Medulla oblongata (tissue), 1 donor: ENCODE measurements at regions not wholly inside any gene's neighbourhood (a gene's known extent, or its start where the extent isn't known, plus 50 kb on each side); places are given as distances from the start of the nearest gene placed in this dataset.

Source experiments
- DNase-seq: peaks from one replicate; pipeline ENCODE4 v3.0.0-alpha.2; 2015; ENCODE audit errors: extremely low spot score

DNA sequence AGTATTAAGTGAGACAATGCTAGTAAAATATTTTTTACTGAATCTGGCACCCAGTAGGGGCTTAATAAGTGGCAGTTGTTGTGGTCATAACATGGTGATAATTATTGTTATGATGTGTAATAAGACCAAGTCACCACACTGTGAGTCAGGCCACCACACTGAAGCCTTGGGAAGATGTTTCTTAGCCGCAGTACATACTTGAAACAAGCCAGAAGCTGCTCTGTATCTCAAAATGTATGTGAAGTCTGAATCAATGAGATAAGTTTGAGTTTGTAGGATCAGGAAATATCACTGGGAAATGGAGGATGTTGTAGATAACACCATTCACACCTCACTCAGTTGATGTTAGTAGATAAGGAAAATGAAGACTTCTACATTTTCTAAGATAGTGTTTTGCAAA is 51.3 kb upstream of the PTPN3 start:
- no peak for DNase-seq

DNA sequence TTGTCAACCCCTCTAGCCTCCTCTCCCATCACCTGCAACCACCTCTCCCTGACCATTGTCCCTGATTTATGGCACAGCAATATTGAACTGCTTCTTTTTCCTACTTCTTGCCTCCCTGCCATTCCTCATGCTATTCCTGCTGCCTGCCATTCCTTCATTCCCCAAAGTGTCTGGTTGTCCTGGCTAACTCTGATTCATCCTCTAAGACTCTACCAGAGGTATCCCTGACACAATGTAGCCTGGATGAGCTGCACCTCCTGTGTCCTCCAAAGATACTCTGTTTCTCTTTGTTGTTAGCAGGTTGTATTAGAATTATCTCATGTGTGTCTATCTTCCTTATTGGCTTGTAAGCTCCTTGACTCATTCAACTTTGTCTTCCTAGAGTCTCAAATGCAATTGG is 53.5 kb upstream of the PTPN3 start:
- DNase-seq: no peak

DNA sequence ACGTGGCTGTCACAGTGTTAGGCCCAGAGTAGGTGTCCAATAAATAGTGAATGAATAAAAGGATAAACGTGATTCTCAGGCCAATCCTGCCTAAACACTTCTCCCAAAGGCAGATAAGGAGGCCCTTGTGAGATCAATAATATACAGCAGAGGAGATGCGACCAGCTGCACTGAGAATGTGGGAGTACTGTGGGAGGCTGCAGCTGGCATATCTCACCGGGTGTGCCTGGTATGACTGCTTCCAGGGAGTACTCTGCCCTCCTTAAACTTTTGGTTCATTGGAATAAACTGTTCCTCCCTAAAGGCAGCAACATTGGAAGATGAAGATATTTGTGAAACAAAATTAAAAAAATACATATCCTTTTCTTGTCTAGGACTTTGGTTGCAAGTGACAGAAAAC is 57.1 kb upstream of the PTPN3 start:
- DNase-seq: no peak

DNA sequence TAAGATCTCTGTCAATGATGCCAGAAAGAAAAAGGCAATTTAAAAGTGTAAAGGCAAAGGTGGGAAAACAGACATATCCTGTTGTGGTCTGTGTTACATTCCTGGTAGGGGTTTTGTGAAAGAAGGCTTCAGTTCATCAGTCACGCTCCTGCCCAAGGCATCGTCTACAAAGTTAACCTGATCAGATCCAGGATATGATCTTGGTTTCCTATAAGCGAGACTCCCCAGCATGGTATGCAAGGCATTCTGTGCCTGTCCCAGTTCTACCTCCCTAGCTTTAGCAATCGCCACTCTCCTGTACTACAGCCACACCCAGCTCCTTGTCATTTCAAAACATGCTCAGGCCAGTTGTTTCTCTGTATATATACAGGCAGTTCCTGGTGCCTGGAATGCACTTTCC is 58.0 kb upstream of the PTPN3 start:
- no peak for DNase-seq

DNA sequence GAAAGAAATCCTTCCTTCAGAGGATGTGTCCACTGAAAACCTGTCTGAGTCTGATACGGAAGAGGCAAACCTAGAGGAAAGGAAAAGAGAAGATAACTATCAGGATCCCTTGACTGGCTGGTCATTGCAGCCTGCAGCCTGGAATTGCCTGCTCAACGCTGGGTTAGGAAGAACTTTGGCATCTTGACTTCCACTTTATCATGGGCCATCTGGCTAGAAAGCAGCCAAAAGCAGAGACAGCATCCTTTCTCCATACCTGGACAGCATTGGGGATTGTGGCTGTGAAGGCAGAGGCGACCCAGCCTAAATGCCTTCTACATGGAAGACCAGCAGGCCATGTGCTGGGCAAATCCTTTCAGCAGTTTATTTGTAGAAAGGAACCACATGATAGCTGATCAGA is 58.7 kb upstream of the PTPN3 start:
- DNase-seq: no peak

DNA sequence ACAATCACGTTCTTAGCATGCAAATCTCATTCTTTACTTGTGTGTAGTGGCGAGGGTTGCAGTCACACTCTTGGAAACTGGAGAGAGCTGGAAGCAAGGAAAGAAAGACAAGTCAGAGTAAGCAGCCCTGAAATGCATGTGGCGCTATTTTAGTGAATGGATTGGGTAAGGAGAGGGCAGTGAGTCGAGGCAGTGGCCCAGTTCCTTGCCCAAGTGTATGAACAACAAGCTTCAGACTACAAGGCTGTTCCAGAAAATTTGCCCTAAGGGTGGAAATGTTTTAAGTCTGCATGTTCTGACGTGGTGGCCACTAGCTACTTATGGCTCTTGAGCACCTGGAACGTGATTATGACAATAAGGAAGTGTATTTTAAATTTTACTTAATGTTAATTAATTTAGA is 59.4 kb upstream of the PTPN3 start:
- no peak for DNase-seq

DNA sequence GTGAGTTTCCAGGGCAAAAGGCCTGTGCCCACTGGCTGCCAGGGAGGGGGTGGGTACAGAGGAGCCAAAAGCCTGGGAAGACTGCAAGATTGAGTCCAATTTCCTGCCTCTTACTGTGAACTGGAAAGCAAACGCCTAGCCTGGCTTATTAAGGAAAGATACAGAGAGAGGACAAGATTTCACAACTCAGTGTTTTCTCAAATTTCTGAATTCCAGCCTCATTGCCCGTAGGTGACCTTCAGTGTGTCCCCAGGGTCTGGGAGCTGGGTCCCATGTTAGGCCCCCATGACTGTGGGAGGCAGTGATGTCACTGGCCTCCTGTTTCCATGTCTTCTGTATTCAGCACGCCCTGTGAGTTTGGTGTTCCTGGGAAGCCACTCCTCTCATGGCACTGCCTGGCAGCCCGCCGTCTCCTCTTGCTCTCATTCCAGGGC is 60.6 kb upstream of the PTPN3 start:
- no peak for DNase-seq

DNA sequence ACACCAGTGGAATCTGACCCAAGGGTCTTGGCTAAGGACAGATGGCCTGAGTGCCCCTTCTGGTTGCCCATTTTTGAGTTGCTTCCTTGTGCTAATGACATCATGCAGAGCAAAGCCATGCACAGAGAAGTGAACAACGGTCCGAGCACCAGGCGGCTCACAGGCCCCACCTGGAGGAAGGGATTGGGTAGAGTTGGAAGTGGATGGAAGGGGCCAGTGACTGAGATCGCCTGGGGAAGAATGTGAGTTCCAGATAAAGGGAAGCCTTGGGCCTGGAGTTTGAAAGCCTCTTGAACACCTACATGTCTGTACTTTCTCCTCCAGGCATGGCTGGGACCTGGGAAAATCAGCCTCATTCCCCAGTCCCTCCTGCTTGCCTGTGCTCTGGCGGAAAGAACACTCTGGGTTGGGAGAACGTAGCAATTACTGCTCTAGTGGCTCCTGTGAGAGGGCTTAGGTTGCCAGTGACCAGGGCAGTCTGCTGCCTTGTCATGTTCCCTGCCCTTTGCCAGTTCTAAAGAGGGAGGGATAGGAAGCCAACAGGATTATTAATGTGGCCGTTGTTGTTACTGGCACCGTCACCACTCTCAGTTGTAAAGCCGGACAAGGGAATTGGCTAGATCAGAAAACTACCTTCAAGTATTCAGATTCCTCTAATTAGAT is 62.5 kb upstream of the PTPN3 start:
- DNase-seq: no peak

DNA sequence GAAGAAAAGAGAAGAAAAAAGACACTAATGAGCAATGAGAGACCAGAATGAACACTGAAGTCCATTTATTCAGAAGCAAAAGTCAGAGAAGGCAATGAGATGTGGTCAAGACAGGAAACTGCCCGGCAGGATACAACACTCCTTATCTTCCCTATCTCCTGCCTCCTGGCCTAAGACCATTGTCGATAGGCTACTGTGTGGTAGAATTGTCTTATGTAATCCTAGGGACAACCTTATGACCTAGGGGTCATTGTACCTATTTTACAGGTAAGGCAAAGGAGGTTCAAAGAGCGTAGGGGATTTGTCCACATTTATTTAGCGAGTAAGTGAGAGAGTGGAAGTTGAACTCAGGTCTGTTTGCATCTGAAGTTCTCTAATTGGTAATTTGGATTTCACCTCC is 63.0 kb upstream of the PTPN3 start:
- no peak for DNase-seq

DNA sequence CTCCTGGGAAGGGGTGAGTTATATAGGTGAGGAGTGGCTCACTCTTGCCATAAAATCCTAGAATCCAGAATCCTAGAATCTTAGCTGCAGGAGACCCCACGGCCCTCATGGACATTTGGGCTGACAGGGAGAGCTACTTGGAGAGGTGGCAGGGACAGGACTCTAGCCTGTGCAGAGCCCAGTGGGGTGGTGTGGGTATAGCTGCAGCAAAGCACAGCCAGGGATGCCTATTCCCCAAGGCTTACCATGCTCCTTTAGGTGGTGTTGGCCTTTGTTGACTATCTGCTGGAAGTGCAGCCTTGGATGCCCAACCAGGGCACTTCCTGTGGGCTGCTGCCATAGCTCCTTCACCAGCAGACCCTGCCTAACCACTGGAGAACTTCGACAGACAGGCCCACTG is 70.0 kb upstream of the PTPN3 start:
- DNase-seq: no peak

DNA sequence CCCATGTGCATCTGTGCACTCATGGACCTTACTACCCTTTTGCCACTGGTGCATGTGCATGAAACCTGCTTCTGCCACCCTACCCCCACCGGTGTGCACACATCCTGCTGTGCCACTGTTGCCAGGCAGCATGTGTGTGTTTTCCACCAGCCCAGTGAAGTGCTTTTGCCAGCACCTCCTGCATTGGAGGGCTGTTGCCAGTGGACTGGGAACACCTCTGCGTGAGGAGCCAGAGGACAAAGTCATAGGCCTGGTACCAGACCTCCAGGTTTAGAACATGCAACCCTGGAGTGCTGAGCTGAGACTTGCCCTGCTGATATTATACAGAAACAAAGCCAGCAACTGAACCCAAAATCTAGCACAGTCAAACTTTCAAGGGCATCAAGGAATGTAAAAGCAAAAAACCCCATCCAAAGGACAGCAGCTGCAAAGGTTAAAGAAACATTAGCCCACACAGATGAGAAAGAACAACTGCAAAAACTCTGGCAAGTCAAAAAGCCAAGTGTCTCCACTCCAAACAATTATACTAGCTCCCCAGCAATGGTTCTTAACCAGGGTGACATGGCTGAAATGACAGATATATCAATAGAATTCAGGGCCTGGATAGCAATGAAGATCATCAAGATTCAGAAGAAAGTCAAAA is 70.6 kb upstream of the PTPN3 start:
- DNase-seq: no peak

DNA sequence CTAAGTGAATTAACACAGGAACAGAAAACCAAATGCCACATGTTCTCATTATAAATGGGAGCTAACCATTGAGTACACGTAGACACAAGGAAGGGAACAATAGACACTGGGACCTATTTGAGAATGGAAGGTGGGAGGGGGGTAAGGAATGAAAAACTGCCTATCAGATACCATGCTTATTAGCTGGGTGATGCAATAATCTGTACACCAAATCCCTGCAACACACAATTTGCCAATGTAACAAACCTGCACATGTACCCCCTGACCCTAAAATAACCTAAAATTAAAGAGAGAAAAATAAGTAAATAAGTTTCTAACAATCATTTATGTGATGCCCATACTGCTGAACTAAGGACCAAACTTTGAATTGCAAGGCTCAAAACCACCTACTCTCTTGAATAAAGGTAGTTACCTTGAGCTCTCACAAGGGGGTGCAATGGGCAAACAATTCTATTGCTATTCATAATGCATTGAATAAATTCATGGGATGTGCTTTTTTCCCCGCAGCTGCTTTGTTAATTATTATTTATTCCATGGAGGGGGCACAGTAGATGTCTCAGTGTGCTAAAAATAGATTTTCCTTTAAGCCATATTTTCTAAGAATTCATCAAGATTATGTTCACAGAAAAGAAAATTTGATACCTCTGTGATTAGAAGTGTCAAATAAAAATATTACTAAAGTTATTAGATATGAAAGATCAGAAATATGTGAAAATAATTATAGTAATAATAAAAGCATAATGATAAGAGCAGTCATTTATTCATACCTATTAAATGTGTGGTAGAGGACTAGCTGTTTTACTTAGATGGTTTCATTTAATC is 76.2 kb upstream of the PTPN3 start:
- DNase-seq: peak; percentile 76

DNA sequence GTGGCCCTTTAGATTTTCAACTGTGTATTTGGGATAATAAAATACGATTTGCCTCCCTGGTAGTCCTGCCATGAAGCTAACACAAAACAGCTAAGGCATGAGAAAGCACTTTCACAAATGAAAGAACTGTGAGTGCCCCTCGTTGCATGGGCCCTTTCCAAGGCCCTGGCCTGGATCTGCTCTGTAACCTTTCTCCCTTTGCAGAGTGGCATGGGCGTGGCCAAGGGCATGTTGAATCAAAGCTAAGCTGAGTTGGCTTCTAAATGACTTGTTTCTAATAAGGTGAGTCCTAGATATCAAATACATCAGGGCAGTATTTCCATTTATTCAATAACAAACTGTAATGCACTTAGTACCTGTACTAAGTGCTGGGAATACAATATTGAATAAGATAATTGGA is 78.7 kb upstream of the PTPN3 start:
- no peak for DNase-seq

DNA sequence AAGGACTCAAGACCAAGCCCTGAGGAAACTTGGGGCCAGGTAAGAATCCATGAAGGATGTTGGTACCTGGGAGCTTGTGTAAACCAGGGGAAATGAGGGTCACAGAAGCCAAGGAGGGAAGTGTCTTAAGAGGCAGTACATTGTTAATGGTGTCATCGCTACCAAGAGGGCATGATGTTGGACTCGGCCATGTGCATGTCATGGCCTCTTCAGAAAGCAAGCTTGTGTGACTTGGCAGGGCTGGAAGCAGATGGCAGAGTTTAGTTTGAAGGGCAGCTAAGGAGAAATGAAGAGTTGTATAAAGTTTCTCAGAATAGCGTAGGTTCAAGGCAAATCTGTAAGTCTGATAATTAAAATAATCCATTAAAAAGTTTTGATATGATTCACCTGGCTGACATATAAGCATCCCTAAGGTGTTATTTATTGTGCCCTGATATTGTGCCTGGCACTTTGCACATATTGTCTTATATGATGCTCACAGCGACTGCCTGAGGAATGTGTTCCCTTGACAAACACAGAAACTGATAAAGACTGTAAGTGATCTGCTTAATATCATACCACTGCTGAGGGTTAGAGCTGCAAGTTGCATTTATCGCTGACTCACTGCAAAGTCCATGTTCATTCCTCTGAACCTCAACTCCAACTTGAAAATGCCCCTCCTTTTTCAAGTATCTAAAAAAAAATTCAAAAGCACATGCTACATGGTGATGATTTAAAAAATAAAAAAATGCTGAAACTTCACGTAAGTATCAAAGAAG is 81.3 kb upstream of the PTPN3 start:
- DNase-seq: no peak

DNA sequence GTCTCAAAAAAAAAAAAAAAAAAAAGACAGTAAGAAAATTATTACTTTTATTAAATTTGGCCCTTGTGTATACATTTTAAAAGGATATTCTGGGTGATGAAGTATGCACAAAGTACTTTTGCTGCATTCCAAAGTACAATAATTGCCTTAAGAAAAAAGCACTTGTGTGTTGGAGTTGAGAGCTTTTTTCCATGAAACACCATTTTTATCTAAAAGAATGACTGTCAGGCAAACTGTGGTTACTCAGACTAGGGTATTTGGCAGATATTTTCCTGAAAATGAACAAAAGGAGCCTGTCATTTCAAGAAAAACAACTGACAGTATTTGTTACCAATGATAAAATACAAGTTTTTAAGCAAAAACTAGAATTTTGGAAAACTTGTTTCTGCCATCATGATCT is 84.3 kb upstream of the PTPN3 start:
- DNase-seq: no peak

DNA sequence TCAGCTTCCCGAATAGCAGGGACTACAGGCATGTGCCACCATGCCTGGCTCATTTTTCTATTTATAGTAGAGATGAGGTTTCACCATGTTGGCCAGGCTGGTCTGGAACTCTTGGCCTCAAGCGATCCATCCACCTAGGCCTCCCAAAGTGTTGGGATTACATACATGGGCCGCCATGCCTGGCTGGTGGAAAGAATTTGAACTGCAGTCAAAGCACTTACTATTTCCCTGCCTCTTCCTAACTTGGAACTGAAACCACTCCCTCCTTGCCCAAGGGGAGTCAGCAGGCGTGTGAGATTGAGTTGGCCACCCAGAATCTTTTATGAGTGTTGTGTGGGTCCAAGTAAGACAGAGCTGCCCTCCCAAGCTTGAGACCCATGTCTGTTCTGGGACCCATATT is 86.1 kb upstream of the PTPN3 start:
- DNase-seq: no peak

DNA sequence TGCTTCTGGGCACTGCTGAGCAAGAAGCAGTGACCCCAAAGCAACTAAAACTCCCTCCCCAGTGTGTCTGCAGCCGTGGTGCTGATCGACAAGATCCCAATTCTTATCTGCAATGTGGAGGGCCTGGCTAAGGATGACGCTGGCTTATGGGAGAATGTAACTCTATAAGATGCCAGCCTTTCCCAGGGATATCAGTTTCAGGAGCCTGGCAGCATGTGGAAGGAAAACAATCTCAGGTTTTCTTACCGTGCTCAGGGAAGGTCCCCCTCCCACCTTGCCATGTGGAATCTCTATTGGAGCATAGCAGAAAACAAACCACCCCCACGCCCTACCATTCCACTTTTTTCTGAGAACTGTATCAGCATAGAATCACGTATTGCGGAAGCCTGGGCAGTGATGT is 87.7 kb upstream of the PTPN3 start:
- DNase-seq: no peak

DNA sequence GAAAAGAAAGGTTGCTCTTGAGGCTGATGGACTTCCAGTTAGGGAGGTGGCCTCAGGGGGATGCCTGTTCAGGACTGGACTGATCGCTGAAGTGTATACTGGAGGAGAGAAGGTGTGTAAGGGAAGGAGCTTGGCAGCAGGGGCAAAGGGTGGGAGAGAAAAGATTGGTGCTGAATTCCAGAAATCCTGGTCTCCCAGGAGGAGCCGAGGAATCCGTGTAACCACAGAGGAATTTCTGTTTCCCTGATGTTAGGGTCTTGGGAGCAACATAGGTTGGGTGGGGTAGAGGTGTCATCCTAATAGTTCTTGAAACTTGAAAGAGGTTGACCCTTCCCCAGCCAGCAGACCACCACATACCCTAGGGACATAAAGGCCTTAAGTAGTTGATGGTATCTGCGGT is 88.9 kb upstream of the PTPN3 start:
- DNase-seq: no peak

DNA sequence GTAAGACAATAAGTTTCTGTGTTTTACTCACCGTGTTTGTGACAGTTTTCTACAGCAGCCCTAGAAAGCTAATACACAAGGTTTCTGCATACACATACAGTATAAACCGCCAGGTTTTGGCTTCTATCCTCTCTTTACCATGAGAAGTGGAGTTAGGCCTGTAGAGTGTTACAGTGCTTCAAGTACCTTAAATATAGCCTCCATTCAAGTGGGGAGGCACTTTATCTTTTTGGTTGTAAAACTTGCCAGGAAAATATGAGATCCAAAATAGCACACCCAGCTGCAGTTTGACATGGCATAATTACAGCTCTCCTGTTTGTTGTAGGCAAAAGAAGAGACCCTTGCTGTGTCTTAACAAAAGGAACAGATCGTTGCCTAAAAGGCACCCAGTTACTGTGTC is 90.3 kb upstream of the PTPN3 start:
- DNase-seq: no peak

DNA sequence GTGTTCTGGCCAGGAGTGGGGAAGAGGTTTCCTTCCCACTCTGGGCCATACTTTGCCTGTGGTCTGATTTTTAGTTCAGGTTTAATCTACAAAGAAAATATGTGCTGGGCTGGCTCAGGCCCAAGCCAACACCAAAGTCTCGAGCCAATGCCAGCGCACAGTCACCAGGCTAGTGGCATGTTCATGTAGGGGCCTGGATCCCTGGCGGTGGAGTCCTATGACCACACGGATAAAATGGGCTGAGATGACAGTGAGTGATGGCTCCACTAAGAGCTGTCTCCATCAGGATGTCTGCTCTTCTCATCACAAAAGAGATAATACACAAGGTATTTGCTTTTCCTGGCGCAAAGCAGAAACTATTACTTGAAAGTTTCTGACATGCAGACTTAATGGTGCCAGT is 92.9 kb upstream of the PTPN3 start:
- DNase-seq: no peak

DNA sequence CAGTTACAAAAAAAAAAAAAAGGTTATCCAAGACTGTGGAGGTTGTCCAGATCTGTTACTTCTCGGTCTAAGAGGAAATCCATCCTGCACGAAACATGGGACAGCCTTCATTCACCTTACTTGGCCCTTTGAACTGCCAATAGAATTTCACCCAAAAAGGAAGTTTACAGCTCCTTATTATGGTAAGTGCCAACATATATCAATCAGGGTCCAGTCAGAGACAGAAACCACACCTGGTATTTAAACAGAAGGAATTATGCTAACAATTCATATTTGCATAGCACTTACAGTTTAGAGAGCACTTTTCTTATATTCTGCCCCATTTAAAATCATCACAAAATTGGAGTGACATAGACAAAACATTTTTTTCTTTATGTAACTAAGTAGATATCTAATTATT is 93.6 kb upstream of the PTPN3 start:
- no peak for DNase-seq

DNA sequence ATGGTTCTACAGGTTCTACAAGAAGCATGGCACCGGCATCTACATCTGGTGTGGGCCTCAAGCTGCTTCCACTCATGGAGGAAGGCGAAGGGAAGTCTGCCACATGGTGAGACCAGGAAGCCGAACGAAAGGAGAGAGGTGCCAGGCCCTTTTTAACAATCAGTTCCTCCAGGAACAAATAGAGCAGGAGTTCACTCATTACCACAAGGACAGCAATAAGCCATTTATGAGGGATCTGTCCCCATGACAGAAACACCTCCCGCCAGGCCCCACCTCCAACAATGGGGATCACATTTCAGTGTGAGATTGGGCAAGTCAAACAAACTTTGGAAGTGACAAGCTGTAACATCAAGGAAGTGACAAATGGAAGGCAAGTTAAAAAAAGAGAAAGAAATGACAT is 95.5 kb upstream of the PTPN3 start:
- no peak for DNase-seq
